GM18951 (cell line): ENCODE measurements at regions not wholly inside any gene's neighbourhood (a gene's known extent, or its start where the extent isn't known, plus 50 kb on each side); places are given as distances from the start of the nearest gene placed in this dataset.
"Not testable (repeated sequence)": the region's sequence is repeated elsewhere in the genome, so short reads cannot be mapped to it uniquely, and the experiment has no call there.

Source experiments
- POLR2A ChIP-seq: IDR thresholded peaks from 4 replicates; pipeline ENCODE4 v1.6.1; 2011; ENCODE audit warnings: mild to moderate bottlenecking; ENCODE audit not compliant: insufficient read length, insufficient read depth; ENCODE audit errors: extremely low read depth
- in situ Hi-C: fragments of 300-500 bp; cut with MboI; formaldehyde crosslinking; loops from one replicate; pipeline ENCODE4 v1.12.0; 2022; ENCODE audit warnings: low sequenced_read_pairs, mixed read lengths, inconsistent platforms; ENCODE audit not compliant: unreplicated experiment

DNA sequence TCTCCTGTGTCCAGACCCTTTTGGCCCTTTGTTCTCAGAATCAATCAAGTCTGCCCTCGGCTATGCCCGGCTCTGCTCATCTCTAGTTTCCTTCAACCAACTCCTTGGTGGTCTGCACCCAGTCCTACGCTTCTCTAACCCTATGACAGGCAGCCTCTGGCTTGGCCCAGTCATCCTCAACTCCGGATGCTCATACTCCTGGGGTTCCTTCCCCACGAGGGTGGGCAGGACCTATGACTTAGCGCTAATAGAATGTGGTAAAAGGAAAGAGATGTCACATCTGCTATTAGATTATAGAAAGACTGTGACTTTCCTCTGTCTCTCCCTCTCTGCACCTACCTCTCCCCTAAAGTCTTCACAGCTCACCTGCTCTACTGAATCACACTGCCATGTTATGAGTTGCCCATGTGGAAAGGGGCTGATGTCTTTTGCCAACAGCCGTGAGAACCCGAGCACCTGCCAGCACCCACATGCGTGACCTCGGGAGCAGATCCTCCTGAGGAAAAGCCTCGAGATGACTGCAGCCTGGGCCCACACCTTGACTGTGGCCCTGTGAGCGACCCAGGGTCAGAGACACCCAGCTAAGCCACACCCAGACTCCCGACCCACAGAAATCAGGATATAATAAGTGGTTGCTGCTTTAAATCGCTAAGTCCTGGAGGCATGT lies 334.9 kb downstream of the GADD45G start:
- in situ Hi-C loops: no loop called here

DNA sequence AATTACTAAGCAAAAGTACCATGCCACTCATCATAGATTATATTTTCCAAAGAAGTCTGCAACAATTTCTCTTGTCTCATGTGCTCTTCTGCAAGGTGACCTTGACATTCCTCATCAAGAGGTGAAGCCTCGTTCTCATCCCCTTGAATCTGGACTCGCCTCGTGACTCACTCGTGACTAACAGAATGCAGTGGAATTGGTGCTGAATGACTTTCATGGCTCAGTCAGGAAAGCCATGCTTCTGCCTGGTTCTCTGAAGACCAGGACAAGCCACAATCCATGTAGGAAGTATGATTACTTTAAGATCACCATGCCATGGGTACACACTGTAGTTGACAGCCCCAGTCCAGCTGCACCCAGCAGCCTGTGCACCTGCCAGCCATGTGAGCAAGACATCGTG lies 335.8 kb downstream of the GADD45G start:
- no peak for TF ChIP-seq POLR2A

More for the DNA sequence above, 334.9 kb downstream of the GADD45G start:
- no peak for TF ChIP-seq POLR2A

DNA sequence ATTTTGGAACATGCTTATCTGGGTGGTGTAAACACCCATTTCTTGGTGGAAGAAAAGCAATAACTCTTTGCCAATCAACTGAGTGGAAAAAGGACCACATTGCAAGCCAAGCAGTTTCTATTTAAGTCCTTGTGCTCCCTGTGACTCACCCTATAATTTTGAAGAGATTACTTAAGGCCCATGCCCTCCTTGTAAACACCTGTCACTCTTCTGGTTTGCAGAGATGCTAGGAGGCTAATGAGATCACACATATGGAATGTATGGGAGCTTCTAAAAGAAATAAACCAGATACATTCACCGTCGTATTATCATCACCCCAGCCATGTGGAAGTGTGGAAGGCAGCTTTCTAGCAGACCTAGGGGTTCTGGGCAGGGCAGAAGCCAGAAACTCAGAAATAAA lies 337.1 kb downstream of the GADD45G start:
- in situ Hi-C loops: no loop called here
- no peak for TF ChIP-seq POLR2A

More for the DNA sequence above, 335.8 kb downstream of the GADD45G start:
- in situ Hi-C loops: no loop called here

DNA sequence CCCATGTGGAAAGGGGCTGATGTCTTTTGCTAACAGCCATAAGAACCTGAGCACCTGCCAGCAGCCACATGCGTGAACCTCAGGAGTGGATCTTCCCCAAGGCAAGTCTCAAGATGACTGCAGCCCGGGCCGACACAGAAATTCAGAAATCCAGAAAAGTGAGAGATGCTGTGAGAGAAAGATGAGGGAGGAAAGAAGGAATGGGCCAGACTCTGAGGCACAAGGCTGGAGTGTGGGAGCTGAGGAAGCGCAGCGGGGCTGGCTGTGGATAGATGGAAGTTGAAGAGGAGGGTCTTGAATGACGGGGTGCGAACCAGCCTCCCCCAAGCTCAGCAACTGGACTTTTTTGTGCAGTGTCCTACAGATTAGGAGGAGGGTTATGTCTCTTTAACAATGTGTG lies 337.8 kb downstream of the GADD45G start:
- TF ChIP-seq POLR2A: no peak
- in situ Hi-C loops: no loop called here

DNA sequence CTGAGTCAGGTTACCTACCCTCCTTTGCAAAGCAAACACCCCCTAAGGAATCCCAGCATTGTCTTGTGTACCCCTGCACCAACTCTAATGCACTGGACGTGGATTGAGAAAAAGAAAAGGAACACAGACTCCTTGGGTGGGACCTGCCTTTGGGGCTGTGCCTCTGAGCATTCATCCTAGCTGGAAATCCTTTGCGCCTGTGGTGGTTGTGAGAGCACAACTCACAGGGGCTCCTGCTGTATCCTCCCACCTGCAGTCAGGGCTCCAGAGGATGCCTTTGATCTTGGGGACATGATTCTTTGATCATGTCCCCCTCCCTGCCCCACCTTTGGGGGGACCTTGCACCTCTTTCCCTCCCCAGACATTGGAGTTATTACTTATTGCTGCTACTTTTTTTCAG lies 338.5 kb downstream of the GADD45G start:
- in situ Hi-C loops: no loop called here
- TF ChIP-seq POLR2A: no peak

DNA sequence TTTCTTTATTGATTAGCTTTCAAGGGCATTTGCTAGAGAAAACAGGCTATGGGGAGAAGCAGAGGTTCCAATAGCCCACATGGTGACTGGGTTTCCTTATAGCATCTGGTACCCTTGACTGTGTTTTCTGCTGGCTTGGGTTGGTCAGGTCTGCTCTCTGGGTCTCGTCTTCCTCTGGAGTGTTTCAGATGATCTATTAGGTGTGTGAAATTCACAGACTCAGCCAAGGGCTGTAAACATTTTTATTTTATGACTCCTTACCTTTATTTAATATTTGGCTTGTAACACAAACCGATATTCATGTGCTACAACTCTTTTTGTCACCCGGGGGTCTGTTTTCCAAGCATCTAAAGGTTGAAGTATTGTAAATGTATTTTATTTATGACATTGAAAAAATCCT lies 338.9 kb downstream of the GADD45G start:
- in situ Hi-C loops: no loop called here

DNA sequence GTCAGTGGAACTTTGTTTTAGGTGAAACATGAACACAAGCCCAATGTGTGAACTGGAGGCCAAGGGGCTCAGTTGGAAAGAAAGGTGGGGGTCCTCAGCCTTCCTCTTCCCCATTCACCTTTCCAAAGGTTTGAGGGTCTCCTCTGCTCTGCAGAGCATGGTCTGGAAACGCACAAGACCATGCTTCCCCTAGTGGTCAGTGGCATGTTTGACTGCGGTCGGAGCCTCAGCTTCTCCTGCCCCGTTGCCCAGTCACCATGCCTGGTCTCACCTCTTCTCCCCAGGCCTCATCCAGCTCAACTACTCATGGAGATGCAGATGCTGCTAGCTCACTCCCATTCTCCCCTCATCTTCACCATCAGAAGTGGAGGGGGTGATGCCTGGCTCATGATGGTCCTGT lies 340.3 kb downstream of the GADD45G start:
- in situ Hi-C loops: no loop called here

More for the DNA sequence above, 338.9 kb downstream of the GADD45G start:
- no peak for TF ChIP-seq POLR2A

DNA sequence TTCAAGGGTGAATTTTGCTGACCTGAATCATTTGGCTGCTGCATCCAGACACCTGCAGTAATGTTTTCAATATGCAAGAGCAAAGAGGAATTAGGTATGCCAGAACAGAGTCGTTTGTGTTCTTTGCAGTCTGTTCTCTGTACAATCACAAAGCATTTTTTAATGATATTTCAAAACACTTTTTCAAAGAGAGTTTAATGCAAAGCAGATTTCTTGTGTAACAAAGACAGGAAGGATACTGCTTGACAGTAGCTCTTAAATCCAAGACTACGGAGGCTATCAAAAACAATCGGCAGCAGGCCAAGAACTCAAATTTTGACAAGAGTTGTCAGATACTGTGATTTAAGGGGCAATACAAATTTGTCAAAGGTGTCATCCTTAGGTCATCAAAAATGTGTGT lies 341.9 kb downstream of the GADD45G start:
- in situ Hi-C loops: no loop called here
- TF ChIP-seq POLR2A: no peak

More for the DNA sequence above, 340.3 kb downstream of the GADD45G start:
- TF ChIP-seq POLR2A: no peak

DNA sequence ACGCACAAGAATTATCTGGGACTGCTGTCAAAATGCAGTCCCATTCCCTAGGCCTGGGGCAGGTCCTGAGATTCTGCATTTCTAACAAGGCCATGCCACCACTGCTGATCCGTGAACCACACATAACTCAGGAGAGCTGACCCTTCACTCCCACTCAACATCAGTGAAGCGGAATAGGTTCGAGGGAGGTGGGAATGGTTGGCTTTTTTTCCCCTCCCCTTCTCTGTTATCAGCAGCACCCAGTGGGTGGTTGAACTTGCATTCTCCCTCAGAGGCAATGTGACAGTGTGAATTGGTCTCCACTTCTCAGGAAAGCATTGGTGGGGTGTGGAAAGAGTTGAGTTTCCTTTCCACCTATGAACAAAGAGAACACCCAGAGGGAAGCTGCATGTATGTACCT lies 344.3 kb downstream of the GADD45G start:
- no peak for TF ChIP-seq POLR2A
- in situ Hi-C loops: no loop called here

DNA sequence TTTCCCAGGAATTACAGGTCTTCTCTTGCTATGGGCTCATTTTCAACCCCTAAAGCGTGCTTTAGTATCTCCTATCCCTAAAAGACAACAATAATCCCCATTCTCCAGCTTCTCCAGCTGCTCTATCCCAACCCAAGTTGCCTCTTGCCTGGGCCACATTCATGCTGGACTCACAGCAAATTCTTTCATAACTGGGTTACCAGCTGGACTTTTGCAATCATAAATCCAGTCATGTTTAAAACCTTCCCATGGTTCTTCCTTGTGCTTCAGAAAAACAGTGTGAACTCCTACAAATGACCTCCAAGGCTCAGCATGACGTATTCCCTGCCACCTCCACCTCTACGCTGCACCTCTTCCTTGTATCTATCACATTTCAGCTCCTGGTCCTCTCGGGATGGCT lies 346.9 kb downstream of the GADD45G start:
- in situ Hi-C loops: no loop called here
- TF ChIP-seq POLR2A: no peak

DNA sequence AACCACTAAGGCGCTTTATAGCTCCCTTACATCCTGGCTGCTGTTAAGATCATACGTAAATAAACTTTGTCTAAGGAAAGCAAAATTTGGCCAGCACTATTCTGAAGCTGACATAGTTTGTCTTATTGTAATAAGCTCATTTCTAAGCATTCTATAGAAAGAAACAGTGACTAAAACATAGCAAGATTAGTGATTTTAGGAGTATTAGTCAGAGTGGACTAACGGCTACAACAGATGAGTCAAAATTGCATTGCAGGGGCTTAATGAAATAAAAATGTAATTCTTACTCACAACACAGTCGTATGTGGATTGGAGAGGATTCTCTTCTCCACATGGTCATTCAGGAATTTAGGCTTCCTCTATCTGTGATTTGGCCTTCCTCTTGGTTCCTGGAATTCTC lies 347.6 kb downstream of the GADD45G start:
- in situ Hi-C loops: no loop called here
- no peak for TF ChIP-seq POLR2A

DNA sequence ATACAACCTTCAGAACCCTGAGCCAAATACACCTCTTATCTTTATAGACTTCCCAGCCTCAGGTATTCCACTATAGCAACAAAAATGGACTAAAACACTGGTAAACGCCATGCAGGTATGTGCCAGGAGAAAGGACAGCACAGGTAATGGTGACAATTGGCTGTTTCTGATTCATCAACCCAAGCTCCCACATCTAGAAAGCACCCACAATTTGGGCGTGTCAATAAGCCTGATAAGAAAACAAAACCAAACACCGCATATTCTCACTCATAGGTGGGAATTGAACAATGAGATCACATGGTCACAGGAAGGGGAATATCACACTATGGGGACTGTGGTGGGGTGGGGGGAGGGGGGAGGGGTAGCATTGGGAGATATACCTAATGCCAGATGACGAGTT lies 348.5 kb downstream of the GADD45G start:
- in situ Hi-C loops: not testable (repeated sequence)

DNA sequence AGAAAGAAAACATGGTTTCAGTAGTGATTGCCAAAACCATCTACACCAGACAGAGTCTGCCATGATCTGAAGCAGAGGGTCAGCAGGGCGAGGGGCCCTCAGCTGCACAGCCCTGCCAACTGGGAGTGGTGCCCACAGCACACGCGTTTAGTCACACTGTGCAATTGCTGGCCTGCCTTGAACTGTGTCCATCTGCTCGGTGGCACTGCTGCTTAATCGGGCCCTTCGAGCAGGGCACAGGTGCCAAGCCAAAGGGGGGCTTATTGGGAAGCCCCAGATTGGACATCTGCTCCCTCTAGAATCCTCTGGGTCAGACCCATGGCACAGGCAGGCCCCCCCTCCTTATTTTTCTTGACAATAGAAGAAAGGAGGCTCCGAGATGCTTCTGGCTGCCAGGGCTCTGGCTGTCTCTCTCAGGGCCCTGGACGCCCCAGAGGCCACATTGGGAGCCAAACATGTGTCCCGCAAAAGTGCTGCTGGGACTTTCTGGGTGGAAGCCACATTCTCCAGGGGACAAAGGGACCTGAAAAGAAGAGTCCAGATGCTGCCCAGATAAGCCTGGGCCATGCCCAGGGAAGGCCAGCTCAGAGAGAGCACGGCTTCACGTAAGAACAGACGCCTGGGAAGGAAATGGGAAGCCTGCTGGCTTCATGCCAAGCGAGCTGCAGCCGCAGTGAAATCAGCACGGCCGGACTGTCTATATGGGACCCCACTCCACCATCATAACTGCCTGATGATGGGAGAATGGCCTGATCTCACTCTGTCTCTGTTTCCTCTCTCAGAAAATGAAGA lies 349.2 kb downstream of the GADD45G start:
- in situ Hi-C loops: no loop called here

DNA sequence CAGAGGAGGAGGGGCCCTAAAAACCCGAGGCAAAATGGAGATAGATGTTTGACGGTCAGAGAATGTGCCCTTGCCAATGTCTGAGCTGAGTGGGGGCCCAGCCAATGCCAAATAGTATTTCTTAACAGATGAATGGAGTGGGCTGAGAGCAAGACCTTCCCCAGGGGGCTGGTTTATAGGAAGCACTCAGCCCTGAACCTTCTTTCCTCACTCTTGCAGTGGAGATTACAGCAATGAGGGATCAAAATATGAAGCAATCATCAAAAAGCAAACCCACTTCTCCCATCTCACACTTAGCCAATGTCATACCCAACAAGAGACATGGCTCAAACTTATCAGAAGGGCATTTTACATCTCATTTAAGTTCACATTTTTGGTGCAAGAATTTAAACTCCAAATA lies 350.3 kb downstream of the GADD45G start:
- in situ Hi-C loops: no loop called here
- no peak for TF ChIP-seq POLR2A

More for the DNA sequence above, 349.2 kb downstream of the GADD45G start:
- no peak for TF ChIP-seq POLR2A
